SK-N-SH treated with all-trans-retinoic acid at 6 μM for 48 hours (cell line): ENCODE measurements at regions not wholly inside any gene's neighbourhood (a gene's known extent, or its start where the extent isn't known, plus 50 kb on each side); places are given as distances from the start of the nearest gene placed in this dataset.
"Not testable (repeated sequence)": the region's sequence is repeated elsewhere in the genome, so short reads cannot be mapped to it uniquely, and the experiment has no call there.

Experiments
- ATAC-seq: fragments of 200-7000 bp; cut with Tn5 transposase; 3 replicates; pipeline ENCODE4 v1.9.1; 2020; ENCODE audit warnings: mild to moderate bottlenecking, moderate library complexity
- ARNTL ChIP-seq: fragments of 450-650 bp; formaldehyde crosslinking; IDR thresholded peaks from 2 replicates; pipeline ENCODE4 v1.5.0; 2020; ENCODE audit warnings: low read depth, mild to moderate bottlenecking, moderate library complexity, borderline replicate concordance
- BACH2 ChIP-seq: fragments of 250-450 bp; sonication (Bioruptor Pico); IDR thresholded peaks from 2 replicates; pipeline ENCODE4 v1.9.0; 2021; ENCODE audit warnings: mild to moderate bottlenecking, borderline replicate concordance
- CSDC2 ChIP-seq: fragments of 250-450 bp; sonication (Bioruptor Pico); IDR thresholded peaks from 2 replicates; pipeline ENCODE4 v1.5.0; 2020; ENCODE audit warnings: mild to moderate bottlenecking, moderate library complexity
- CSRNP3 ChIP-seq: fragments of 250-450 bp; sonication (Bioruptor Pico); IDR thresholded peaks from 2 replicates; pipeline ENCODE4 v1.5.1; 2021; ENCODE audit warnings: mild to moderate bottlenecking, moderate library complexity
- ESRRG ChIP-seq: fragments of 250-450 bp; sonication (Bioruptor Pico); IDR thresholded peaks from 2 replicates; pipeline ENCODE4 v1.6.1; 2021; ENCODE audit warnings: mild to moderate bottlenecking
- GLIS3 ChIP-seq: fragments of 250-450 bp; sonication (Bioruptor Pico); IDR thresholded peaks from 2 replicates; pipeline ENCODE4 v1.5.0; 2020; ENCODE audit warnings: mild to moderate bottlenecking, moderate library complexity
- ISL1 ChIP-seq: fragments of 250-450 bp; sonication (Bioruptor Pico); IDR thresholded peaks from 2 replicates; pipeline ENCODE4 v2.1.2; 2022; ENCODE audit warnings: mild to moderate bottlenecking, moderate library complexity
- OSR1 ChIP-seq: fragments of 250-450 bp; sonication (Bioruptor Pico); IDR thresholded peaks from 2 replicates; pipeline ENCODE4 v1.8.0; 2022; ENCODE audit warnings: moderate library complexity, mild to moderate bottlenecking, inconsistent platforms
- PATZ1 ChIP-seq: fragments of 250-450 bp; sonication (Bioruptor Pico); IDR thresholded peaks from 2 replicates; pipeline ENCODE4 v1.8.0; 2020; ENCODE audit warnings: mild to moderate bottlenecking, moderate library complexity, borderline replicate concordance
- POU6F1 ChIP-seq: fragments of 250-450 bp; sonication (Bioruptor Pico); IDR thresholded peaks from 2 replicates; pipeline ENCODE4 v1.8.0; 2021; ENCODE audit warnings: low read depth, mild to moderate bottlenecking, moderate library complexity, borderline replicate concordance
- SNAI2 ChIP-seq: fragments of 250-450 bp; sonication (Bioruptor Pico); IDR thresholded peaks from 2 replicates; pipeline ENCODE4 v1.5.0; 2020; ENCODE audit warnings: mild to moderate bottlenecking, moderate library complexity
- TCF4 ChIP-seq: fragments of 250-450 bp; sonication (Bioruptor Pico); IDR thresholded peaks from 2 replicates; pipeline ENCODE4 v1.8.0; 2021; ENCODE audit warnings: mild to moderate bottlenecking, moderate library complexity, borderline replicate concordance
- TOX ChIP-seq: fragments of 250-450 bp; sonication (Bioruptor Pico); IDR thresholded peaks from 2 replicates; pipeline ENCODE4 v1.8.0; 2021; ENCODE audit warnings: mild to moderate bottlenecking, moderate library complexity, borderline replicate concordance
- TSHZ2 ChIP-seq: fragments of 250-450 bp; sonication (Bioruptor Pico); IDR thresholded peaks from 2 replicates; pipeline ENCODE4 v1.5.0; 2020; ENCODE audit warnings: mild to moderate bottlenecking, moderate library complexity
- ZC3H10 ChIP-seq: fragments of 250-450 bp; sonication (Bioruptor Pico); IDR thresholded peaks from 2 replicates; pipeline ENCODE4 v1.5.1; 2021; ENCODE audit warnings: mild to moderate bottlenecking, moderate library complexity
- ZFP3 ChIP-seq: fragments of 250-450 bp; sonication (Bioruptor Pico); IDR thresholded peaks from 2 replicates; pipeline ENCODE4 v1.5.0; 2020; ENCODE audit warnings: mild to moderate bottlenecking, moderate library complexity
- ZNF565 ChIP-seq: fragments of 450-650 bp; formaldehyde crosslinking; conservative IDR thresholded peaks from 2 replicates; pipeline ENCODE4 v1.5.0; 2020; ENCODE audit warnings: low read depth, mild to moderate bottlenecking, moderate library complexity
- ZNF70 ChIP-seq: fragments of 450-650 bp; formaldehyde crosslinking; IDR thresholded peaks from 2 replicates; pipeline ENCODE4 v1.5.0; 2020; ENCODE audit warnings: mild to moderate bottlenecking, moderate library complexity

- TF ChIP-seq ISL1 (CRISPR knock-in tag), result no peak
- no peak for TF ChIP-seq ZFP3 (CRISPR knock-in tag)
- no peak for TF ChIP-seq PATZ1 (CRISPR knock-in tag)
- TF ChIP-seq GLIS3, result no peak
- no peak for TF ChIP-seq SNAI2
- ATAC-seq, result no peak
Measured at GRCh38 chr5:126027652-126028051, 395.6 kb upstream of the GRAMD2B start.

- TF ChIP-seq ISL1 (CRISPR knock-in tag) (no peak), ZNF70 (CRISPR knock-in tag) (no peak), CSDC2 (CRISPR knock-in tag) (no peak), ZC3H10 (CRISPR knock-in tag) (no peak), ESRRG (CRISPR knock-in tag) (no peak), ARNTL (CRISPR knock-in tag) (no peak), BACH2 (no peak)
- no peak for ATAC-seq
Measured at GRCh38 chr5:126028336-126028735, 394.9 kb upstream of the GRAMD2B start.

GRCh38 chr5:126029282-126029681, 393.9 kb upstream of the GRAMD2B start:
- ATAC-seq, result not testable (repeated sequence)

DNA sequence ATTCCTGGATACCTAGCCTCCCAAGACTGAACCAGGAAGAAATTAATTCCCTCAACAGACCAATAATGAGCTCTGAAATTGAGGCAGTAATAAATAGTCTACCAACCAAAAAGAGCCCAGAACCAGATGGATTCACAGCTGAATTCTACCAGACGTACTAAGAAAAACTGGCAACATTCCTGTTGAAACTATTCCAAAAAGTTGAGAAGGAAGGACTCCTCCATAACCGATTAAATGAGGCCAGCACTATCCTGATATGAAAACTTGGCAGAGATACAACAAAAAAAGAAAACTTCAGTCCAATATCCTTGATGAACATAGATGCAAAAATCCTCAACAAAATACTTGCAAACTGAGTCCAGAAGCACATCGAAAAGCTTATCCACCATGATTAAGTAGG, 392.5 kb upstream of the GRAMD2B start:
- no peak for TF ChIP-seq CSRNP3
- TF ChIP-seq ARNTL (CRISPR knock-in tag), result no peak
- TF ChIP-seq ZFP3 (CRISPR knock-in tag), result no peak
- no peak for TF ChIP-seq CSDC2 (CRISPR knock-in tag)
- no peak for TF ChIP-seq BACH2
- TF ChIP-seq OSR1 (CRISPR knock-in tag), result no peak
- no peak for TF ChIP-seq ZNF565 (CRISPR knock-in tag)
- TF ChIP-seq PATZ1 (CRISPR knock-in tag), result no peak
- no peak for TF ChIP-seq TOX
- no peak for TF ChIP-seq ZNF70 (CRISPR knock-in tag)
- TF ChIP-seq TCF4 (CRISPR knock-in tag), result no peak
- TF ChIP-seq TSHZ2 (CRISPR knock-in tag), result no peak
- no peak for TF ChIP-seq POU6F1 (CRISPR knock-in tag)
- ATAC-seq, result no peak
